Stimulated activated CD4-positive, alpha-beta T cell treated with anti-CD3 and anti-CD28 coated beads, TNF-alpha, amount 100 ng/mL, for 24 hours (primary cell): ENCODE measurements at regions not wholly inside any gene's neighbourhood (a gene's known extent, or its start where the extent isn't known, plus 50 kb on each side); places are given as distances from the start of the nearest gene placed in this dataset.

Experiments used
- DNase-seq, 3 experiments: peaks; one replicate each; pipeline ENCODE4 v3.0.0-alpha.2; 2020; ENCODE audit warnings: low read depth in 3 of 3

GRCh38 chr1:234536741-234537140, 57.8 kb upstream of the TARBP1 start:
- DNase-seq = no peak

GRCh38 chr1:234535763-234536515, 57.0 kb upstream of the TARBP1 start:
- no peak for DNase-seq

GRCh38 chr1:234535218-234535617, 56.2 kb upstream of the TARBP1 start:
- no peak for DNase-seq

- DNase-seq = no peak
Measured at GRCh38 chr1:234533975-234534876, 55.2 kb upstream of the TARBP1 start.

DNA sequence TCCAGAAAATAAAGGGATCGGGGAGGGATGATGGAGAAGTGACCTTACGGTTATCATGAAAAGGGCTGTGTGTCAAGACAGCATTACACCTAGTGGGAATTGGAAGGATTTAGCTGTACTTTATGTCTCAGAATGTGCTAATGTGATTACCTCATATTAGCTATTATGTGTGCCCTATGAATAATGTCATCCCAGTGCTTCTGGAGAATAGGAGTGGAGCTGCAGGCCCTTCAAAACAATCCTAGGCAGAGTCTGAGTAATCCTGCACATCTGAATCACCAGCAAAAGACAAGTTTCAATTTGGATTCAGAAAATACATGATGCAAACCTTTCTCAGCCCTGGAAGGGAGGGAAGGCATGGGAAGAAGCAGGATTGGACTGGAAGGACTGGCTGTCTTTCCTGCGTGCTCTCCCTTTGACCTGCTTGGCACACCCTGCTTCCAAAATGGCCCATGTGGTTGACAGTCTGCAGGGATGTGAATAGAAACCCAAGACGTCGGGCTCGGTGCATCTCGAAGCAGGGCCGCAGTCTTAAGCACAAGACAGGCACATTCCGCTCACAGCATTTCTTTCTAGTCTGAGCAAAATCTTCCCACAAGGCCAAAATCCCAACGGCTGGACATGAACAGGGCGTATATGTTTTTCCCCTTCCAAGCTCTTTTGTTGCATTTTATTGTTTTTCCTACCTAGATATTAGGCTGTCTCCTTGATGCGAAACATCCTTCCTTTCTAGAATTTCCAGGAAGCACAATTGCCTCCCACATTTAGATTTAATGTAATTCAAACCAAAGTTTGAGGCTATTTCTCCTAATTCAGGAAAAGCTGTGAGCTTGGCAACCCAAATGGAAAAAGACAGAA, 54.3 kb upstream of the TARBP1 start:
- DNase-seq = no peak

- DNase-seq = no peak
Measured at GRCh38 chr1:234532503-234532922, 53.5 kb upstream of the TARBP1 start.

- DNase-seq = no peak
Measured at GRCh38 chr1:234531151-234531635, 52.2 kb upstream of the TARBP1 start.

- no peak for DNase-seq
Measured at GRCh38 chr1:234530672-234531071, 51.7 kb upstream of the TARBP1 start.

DNA sequence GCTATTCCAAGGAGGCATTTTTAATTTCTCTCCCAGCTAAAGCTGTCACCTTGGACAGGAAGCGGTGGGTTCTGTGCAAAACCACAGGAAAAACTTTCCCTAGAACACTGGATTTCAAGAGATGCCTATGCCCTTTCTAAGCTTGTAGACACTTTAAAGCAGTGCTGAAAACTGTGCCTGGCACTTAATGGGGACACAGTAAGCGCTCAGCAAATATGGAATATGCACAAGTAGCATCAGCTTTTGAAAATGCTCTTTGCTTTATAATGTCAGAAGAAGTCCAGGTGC, 50.9 kb upstream of the TARBP1 start:
- no peak for DNase-seq

- DNase-seq = no peak
Measured at GRCh38 chr1:234529095-234529949, 50.3 kb upstream of the TARBP1 start.
